Osteoblast (primary cell): ENCODE measurements at regions not wholly inside any gene's neighbourhood (a gene's known extent, or its start where the extent isn't known, plus 50 kb on each side); places are given as distances from the start of the nearest gene placed in this dataset.
"Not testable (repeated sequence)": the region's sequence is repeated elsewhere in the genome, so short reads cannot be mapped to it uniquely, and the experiment has no call there.

ENCODE experiments used
- DNase-seq: peaks from one replicate; pipeline ENCODE4 v3.0.0; 2011; ENCODE audit warnings: low spot score, mixed read lengths; ENCODE audit not compliant: insufficient read length; ENCODE audit errors: missing footprints
- H2AFZ ChIP-seq: 2 replicates; pipeline ENCODE4 v1.6.0; 2011; ENCODE audit warnings: mild to moderate bottlenecking, low read length
- H3K27ac ChIP-seq: 2 replicates; pipeline ENCODE4 v1.5.1; 2011; ENCODE audit warnings: mild to moderate bottlenecking, low read depth, low read length, moderate library complexity
- H3K27me3 ChIP-seq: 2 replicates; pipeline ENCODE4 v1.6.0; 2012; ENCODE audit warnings: mild to moderate bottlenecking, control low read depth, inconsistent platforms, low read length, moderate library complexity; ENCODE audit not compliant: insufficient read depth
- H3K36me3 ChIP-seq: 2 replicates; pipeline ENCODE4 v1.5.1; 2011; ENCODE audit warnings: mild to moderate bottlenecking, low read length, control low read depth, moderate library complexity; ENCODE audit not compliant: insufficient read depth
- H3K4me1 ChIP-seq: 2 replicates; pipeline ENCODE4 v1.5.1; 2011; ENCODE audit warnings: mild to moderate bottlenecking, low read length, control low read depth, moderate library complexity; ENCODE audit not compliant: insufficient read depth
- H3K4me2 ChIP-seq: 2 replicates; pipeline ENCODE4 v1.6.0; 2011; ENCODE audit warnings: mild to moderate bottlenecking, low read length; ENCODE audit not compliant: insufficient read depth
- H3K4me3 ChIP-seq: fragments of 200-600 bp; sonication (generic); 3 replicates; pipeline ENCODE4 v1.5.1; 2012; ENCODE audit warnings: mild to moderate bottlenecking, low read length, inconsistent platforms; ENCODE audit not compliant: insufficient read depth
- H3K79me2 ChIP-seq: 2 replicates; pipeline ENCODE4 v1.6.0; 2012; ENCODE audit warnings: mild to moderate bottlenecking, low read length, control low read depth, inconsistent platforms; ENCODE audit not compliant: insufficient read depth
- H3K9me3 ChIP-seq: 2 replicates; pipeline ENCODE4 v1.5.1; 2011; ENCODE audit warnings: low read depth, low read length, control low read depth
- H4K20me1 ChIP-seq: 2 replicates; pipeline ENCODE4 v1.6.0; 2012; ENCODE audit warnings: mild to moderate bottlenecking, low read length, control low read depth; ENCODE audit not compliant: insufficient read depth
- TF ChIP-seq, protein P1 (sequence below): IDR thresholded peaks from 2 replicates; pipeline ENCODE4 v1.5.1; 2011; ENCODE audit warnings: mild to moderate bottlenecking, low read depth, low read length, moderate library complexity; ENCODE audit errors: extremely low read depth

DNA sequence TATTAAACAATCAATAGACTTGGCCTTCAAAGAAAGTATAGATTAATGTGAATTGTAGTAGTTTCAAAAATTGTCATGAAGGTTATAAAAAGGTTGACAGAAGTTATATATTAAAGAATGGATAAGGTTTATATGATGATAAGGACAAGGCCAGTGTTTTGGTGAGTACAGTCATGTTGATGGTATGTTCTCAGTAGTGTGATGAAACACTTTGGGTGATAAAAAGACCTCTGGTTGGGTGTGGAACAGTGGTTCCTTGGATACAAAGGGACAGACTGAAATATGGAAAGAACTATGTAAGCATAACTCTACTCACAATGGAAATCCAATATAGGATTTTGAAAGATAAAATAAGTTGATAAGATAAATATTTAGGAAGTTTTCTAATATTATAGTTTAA, 866.3 kb downstream of the ANKRD7 start:
- Histone ChIP-seq H3K36me3 (no peaks in the 10 kb centered on the region), H3K27me3 (no peaks in the 10 kb centered on the region), H3K4me1 (no peaks in the 10 kb centered on the region), H3K9me3 (no peaks in the 10 kb centered on the region), H4K20me1 (no peaks in the 10 kb centered on the region), H3K27ac (no peak overlapping the region), H3K79me2 (no peaks in the 10 kb centered on the region), H3K4me2 (no peak overlapping the region), H3K4me3 (no peak overlapping the region), H2AFZ (no peak overlapping the region)
- no peak for DNase-seq
- TF ChIP-seq, protein P1, sequence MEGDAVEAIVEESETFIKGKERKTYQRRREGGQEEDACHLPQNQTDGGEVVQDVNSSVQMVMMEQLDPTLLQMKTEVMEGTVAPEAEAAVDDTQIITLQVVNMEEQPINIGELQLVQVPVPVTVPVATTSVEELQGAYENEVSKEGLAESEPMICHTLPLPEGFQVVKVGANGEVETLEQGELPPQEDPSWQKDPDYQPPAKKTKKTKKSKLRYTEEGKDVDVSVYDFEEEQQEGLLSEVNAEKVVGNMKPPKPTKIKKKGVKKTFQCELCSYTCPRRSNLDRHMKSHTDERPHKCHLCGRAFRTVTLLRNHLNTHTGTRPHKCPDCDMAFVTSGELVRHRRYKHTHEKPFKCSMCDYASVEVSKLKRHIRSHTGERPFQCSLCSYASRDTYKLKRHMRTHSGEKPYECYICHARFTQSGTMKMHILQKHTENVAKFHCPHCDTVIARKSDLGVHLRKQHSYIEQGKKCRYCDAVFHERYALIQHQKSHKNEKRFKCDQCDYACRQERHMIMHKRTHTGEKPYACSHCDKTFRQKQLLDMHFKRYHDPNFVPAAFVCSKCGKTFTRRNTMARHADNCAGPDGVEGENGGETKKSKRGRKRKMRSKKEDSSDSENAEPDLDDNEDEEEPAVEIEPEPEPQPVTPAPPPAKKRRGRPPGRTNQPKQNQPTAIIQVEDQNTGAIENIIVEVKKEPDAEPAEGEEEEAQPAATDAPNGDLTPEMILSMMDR: no peak

GRCh38 chr7:119096683-119097082, 872.2 kb downstream of the ANKRD7 start:
- H3K27ac ChIP-seq: no peak overlapping the region
- no peaks in the 10 kb centered on the region for H3K36me3 ChIP-seq
- no peak overlapping the region for H2AFZ ChIP-seq
- no peaks in the 10 kb centered on the region for H4K20me1 ChIP-seq
- H3K4me3 ChIP-seq: no peak overlapping the region
- H3K4me2 ChIP-seq: no peak overlapping the region
- no peaks in the 10 kb centered on the region for H3K27me3 ChIP-seq
- no peaks in the 10 kb centered on the region for H3K79me2 ChIP-seq
- no peak for DNase-seq
- TF ChIP-seq, protein P1: no peak
- no peaks in the 10 kb centered on the region for H3K9me3 ChIP-seq
- H3K4me1 ChIP-seq: no peaks in the 10 kb centered on the region

GRCh38 chr7:119100611-119101258, 876.2 kb downstream of the ANKRD7 start:
- H4K20me1 ChIP-seq, H2AFZ ChIP-seq, H3K36me3 ChIP-seq, H3K27me3 ChIP-seq, DNase-seq, H3K27ac ChIP-seq, H3K79me2 ChIP-seq, H3K4me1 ChIP-seq, H3K4me2 ChIP-seq, H3K9me3 ChIP-seq, H3K4me3 ChIP-seq: not testable (repeated sequence)

- TF ChIP-seq, protein P1: no peak
- Histone ChIP-seq H3K4me1 (no peaks in the 10 kb centered on the region), H4K20me1 (no peaks in the 10 kb centered on the region), H3K9me3 (no peaks in the 10 kb centered on the region), H3K27ac (no peak overlapping the region), H3K36me3 (no peaks in the 10 kb centered on the region), H3K4me2 (no peak overlapping the region), H3K4me3 (no peak overlapping the region), H2AFZ (no peak overlapping the region), H3K27me3 (no peaks in the 10 kb centered on the region), H3K79me2 (no peaks in the 10 kb centered on the region)
- DNase-seq: no peak
Observed at GRCh38 chr7:119102291-119102690, 877.8 kb downstream of the ANKRD7 start.
